Stimulated activated CD8-positive, alpha-beta memory T cell treated with anti-CD3 and anti-CD28 coated beads, Interleukin-15, amount 100 ng/mL, for 48 hours (primary cell): ENCODE measurements at regions not wholly inside any gene's neighbourhood (a gene's known extent, or its start where the extent isn't known, plus 50 kb on each side); places are given as distances from the start of the nearest gene placed in this dataset.

Source experiments
- DNase-seq, 2 donors: peaks; one replicate each; pipeline ENCODE4 v3.0.0-alpha.2; 2020; ENCODE audit warnings: low read depth in 2 of 2

- no peak for DNase-seq
These were observed 65.9 kb upstream of the ARHGEF3 start for GRCh38 chr3:56867671-56868070.

DNA sequence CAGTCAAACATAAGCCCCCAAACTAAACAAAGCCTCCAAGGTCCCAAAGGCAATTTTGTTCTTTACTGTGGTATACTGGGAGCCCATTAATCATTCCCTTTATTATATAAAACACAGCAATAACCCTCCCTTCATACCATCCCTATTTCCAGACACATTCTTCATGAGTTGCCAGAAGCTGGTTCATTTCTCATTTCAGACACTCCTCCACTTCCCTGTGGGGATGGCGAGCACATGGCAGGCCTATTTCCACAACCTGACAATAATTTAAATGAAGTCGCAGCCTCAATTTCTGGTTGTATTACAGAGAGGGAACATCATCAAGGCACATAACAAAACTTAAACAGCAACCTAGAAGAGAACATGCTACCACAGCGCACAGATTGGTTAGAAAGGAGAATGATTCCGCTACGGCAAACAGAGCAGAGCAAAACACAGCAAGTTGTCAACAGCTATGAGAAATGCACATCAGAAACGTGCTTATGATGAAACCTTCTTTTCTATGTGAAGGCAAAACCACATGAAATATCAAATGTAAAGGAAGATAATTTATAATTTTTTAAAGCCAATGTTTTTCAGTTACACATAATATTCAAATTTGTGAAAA, 63.3 kb upstream of the ARHGEF3 start:
- DNase-seq = no peak

GRCh38 chr3:56864090-56864489, 62.3 kb upstream of the ARHGEF3 start:
- DNase-seq = no peak

DNA sequence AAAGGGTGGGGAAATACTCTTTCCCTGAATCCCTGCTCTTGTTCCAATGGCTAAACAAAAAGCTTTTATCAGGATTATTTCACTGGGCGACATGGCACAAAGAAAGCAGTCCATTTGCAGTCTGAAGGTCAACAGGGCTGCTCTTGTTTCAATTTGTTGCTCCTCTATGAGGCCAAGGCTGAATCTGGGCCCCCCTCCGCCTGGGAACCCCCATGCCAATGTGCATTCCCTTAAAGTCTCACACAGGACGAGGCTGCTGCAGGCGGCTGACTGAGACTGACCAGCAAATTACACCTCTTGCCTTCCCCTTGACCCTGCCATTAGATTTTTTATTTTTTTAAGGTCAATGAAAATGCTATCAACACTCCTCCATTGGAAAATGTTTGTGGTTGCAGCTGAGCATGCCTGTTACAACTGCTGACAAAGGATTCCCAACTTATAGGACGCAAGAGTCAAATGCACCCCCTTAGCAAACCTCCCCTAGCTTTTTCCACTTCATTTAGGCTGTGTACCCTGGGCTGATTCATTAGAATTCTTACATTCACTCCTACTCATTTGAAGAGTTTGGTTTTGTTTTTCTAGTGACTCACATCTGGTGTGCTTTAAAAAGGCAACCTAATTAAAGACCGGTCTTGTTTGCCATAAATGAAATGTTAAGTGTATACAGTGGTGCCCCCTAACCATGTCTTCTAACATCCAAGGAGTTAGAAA, 60.8 kb upstream of the ARHGEF3 start:
- DNase-seq = no peak

DNA sequence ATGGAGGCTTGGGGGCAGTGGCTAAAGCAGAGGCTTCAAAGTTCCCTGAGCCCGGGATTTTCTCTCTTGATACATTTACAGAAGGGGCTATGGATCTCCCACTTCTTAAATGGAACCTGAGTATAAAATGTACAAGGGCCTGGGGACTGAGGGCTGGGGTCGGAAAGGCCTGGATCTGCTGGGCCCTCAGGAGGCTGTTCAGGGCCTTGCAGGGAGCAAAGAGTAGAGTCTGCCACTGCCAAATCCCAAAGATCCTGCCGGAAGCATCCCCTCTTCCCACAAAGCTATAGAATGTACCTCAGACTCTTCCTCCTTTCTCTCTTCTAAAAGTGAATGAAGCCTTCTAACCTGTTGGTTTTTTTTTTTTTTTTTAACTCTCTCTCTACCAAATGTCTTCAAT, 59.8 kb upstream of the ARHGEF3 start:
- DNase-seq = no peak

DNA sequence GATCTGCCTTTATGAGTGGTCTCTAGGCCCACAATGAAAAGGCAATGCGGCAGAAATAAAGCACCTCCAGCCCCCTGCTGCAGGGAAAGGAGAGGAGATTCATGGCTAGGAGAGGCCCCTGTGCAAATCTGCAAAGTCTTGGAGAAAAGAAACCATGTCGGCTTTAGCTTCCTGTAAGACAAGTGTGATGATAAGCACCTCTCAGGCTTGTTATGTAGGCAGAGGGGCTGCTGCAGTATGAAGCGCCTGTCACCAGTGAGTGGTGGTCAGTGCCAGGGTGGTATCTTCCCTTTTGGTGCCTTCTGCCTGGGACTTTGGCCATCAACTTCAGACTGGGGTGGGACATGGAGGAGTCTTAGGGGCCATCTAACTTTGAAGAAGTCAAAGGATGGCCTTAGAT, 59.2 kb upstream of the ARHGEF3 start:
- no peak for DNase-seq

GRCh38 chr3:56860351-56860750, 58.6 kb upstream of the ARHGEF3 start:
- no peak for DNase-seq

DNA sequence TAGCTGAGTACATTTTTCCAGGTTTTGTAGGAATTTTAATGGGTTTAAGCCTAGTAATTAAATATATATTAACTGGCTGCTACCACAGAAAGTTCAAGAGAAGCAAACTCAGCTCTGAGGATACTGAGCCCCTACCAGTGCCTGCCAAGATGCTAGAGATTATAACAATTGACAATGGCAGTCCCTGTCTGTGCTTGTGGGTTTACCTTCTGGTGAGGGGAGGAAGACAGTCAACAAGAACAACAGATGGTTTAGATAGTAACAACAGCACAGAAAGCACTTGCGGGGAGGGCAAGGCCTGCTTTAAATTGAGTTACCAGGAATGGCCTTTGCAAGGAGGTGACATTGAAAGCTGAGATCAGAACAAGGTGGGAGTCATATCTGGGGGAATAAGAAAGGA, 56.6 kb upstream of the ARHGEF3 start:
- DNase-seq = no peak

- DNase-seq = no peak
These were observed 55.4 kb upstream of the ARHGEF3 start for GRCh38 chr3:56857178-56857577.

DNA sequence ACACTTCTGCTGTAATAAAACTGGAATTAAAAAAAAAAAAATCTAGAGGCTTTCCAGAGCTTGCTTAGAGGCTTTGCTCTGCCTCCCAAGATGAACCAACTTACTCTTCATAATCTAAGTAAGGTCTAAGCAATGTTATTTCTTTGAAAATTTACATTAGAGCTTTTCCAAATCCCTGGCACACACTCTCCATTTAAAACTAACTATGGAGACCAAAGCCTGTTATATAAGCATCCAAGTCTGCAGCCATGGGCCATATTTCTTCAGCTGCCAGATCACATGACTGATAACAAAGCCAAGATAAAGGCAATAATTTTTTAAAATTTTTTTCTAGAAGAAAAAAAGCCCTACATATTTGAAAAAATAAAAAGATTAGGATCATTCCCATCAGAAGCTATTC, 55.0 kb upstream of the ARHGEF3 start:
- no peak for DNase-seq

DNA sequence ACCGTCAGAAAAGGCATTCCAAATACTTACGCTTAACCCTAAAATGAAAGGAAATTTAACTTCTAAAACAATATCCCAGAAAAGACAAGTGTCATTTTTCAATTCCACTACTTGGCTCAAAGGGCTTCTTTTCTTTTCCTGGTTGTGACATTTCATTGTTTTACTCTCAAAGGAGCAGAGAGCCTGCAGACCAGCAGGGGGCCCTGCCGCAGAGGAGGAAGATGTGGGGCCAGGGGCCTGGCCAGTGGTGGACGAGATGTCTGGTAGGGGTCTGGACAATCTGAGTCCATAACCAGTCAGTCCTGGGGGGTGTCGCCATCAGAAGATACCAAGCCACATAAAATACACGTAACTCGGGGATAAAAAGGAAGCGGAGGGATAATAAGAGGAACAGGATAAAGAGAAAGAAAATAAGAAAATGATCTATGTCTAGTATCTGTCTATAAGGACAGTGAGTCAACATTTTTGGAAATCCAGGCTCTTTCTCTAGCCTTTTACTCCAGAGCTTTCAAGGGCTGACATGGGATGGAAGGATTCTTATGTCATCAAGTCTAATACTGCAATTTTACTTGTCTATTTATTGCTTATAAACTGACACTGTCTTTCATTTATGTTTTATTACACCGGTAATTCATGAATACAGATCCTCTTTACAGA, 54.2 kb upstream of the ARHGEF3 start:
- no peak for DNase-seq

DNA sequence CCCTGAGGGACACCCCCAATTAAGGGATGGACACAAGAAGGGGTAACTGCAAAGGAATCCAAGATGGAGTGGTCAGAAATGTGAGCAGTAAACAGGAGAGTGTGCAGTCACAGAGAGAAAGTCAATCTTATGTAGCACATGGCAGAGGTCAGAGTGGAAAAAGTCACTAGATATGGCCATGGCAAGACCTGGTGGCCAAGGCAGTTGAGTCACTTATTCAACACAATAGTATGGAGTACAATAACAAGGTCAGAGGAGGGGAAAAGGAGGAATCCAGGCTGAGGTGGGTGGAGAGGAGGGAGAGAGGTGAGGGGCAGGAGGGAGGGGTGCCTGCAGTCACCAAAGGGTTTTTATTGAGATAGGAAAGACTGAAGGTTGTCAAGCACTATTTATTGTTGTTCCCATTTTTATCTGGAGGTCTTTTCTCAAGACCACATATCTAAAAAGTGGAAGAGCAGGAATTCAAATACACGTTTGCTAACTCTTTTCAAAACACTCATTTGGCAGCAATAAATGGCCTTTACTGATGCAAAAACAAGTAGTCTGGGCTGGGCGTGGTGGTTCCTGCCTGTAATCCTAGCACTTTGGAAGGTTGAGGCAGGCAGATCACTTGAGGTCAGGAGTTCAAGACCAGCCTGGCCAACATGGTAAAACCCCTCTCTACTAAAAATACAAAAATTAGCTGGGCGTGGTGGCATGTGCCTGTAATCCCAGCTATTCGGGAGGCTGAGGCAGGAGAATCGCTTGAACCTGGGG, 53.3 kb upstream of the ARHGEF3 start:
- DNase-seq = no peak

- no peak for DNase-seq
These were observed 50.5 kb upstream of the ARHGEF3 start for GRCh38 chr3:56851966-56852884.
